ENCODE measurements at regions not wholly inside any gene's neighbourhood (a gene's known extent, or its start where the extent isn't known, plus 50 kb on each side); places are given as distances from the start of the nearest gene placed in this dataset.
A peak's percentile ranks its signal among the peaks of the same experiment; 100 is the strongest.

- Histone ChIP-seq H2AFZ (ENCODE audit: low read length) (no peak overlapping the region), H3K23me2 (ENCODE audit: insufficient read length, low read depth, low read length, poor library complexity, severe bottlenecking) (no peaks in the 10 kb centered on the region), H2BK15ac (ENCODE audit: low read depth, low read length) (no peak overlapping the region), H4K8ac (replicated peaks; ENCODE audit: insufficient read length, low read depth, low read length) (no peak overlapping the region), H3K9ac (ENCODE audit: extremely low read depth, insufficient read length, low read length) (no peak overlapping the region), H3T11ph (ENCODE audit: low read length) (no peak overlapping the region), H4K5ac (ENCODE audit: insufficient read length, low read depth, low read length) (no peak overlapping the region), H3K79me1 (ENCODE audit: insufficient read depth, low read depth, low read length, poor library complexity, severe bottlenecking) (no peaks in the 10 kb centered on the region), H3K27ac (ENCODE audit: insufficient read length, low read depth, low read length) (no peak overlapping the region), H3K23ac (ENCODE audit: insufficient read length, low read depth, low read length) (no peak overlapping the region), H2BK12ac (ENCODE audit: insufficient read length, low read depth, low read length) (no peak overlapping the region), H3K14ac (ENCODE audit: insufficient read depth, low read length) (no peak overlapping the region), H3K4me1 (ENCODE audit: insufficient read depth, low read length) (0 out of 2 replicates have a peak, but pooled peaks cover 4% of the 10 kb centered on the region), H3K4ac (ENCODE audit: low read depth, low read length) (no peak overlapping the region), H3K79me2 (ENCODE audit: insufficient read depth, low read length) (no peaks in the 10 kb centered on the region), H2BK120ac (ENCODE audit: low read depth, low read length, poor library complexity, severe bottlenecking) (no peak overlapping the region), H4K20me1 (ENCODE audit: control insufficient read depth, insufficient read depth, insufficient read length) (no peaks in the 10 kb centered on the region), H3K9me3 (ENCODE audit: control insufficient read depth, low read depth, low read length) (no peaks in the 10 kb centered on the region), H2BK20ac (ENCODE audit: low read depth, low read length, poor library complexity, severe bottlenecking) (no peak overlapping the region), H4K91ac (ENCODE audit: insufficient read length, low read depth, low read length) (no peak overlapping the region), H3K4me2 (ENCODE audit: insufficient read depth, insufficient read length, low read length) (no peak overlapping the region), H2AK5ac (ENCODE audit: insufficient read length, low read length) (no peak overlapping the region), H3K56ac (ENCODE audit: insufficient read length, low read depth, low read length) (no peak overlapping the region), H2BK5ac (ENCODE audit: insufficient read length, low read length) (no peak overlapping the region), H3K18ac (ENCODE audit: insufficient read length, low read depth, low read length) (no peak overlapping the region), H3K27me3 (ENCODE audit: insufficient read depth, low read length) (no peaks in the 10 kb centered on the region; the same call in 1 of the 2 replicates)
- DNase-seq = no peak
- H3K4me3 Mint-ChIP-seq = no peak overlapping the region
- TF ChIP-seq CTCF (conservative IDR thresholded peaks at IDR 0.05) = no peak
- H3K36me3 Mint-ChIP-seq (ENCODE audit: insufficient read depth in 1 of 3, low read depth in 3 of 3) = no peaks in the 10 kb centered on the region
- no peaks in the 10 kb centered on the region for H3K9me3 Mint-ChIP-seq
- no peaks in the 10 kb centered on the region for H3K27me3 Mint-ChIP-seq (ENCODE audit: low read depth)
- peak overlapping the region in 1 of 3 experiments; percentile 40; a peak in 1 of 7 replicates for H3K27ac Mint-ChIP-seq
- WGBS (ENCODE audit: extremely low coverage, insufficient read length, low lambda C conversion rate) = no CpG with 5 or more reads among the region's 9 CpGs
- H3K4me1 Mint-ChIP-seq = peaks cover 11 to 13% of the 10 kb centered on the region in 2 experiments
These were observed 111.3 kb downstream of the CMPK2 start for GRCh38 chr2:6754419-6754818.

Data from H9 (cell line).